ENCODE measurements at regions not wholly inside any gene's neighbourhood (a gene's known extent, or its start where the extent isn't known, plus 50 kb on each side); places are given as distances from the start of the nearest gene placed in this dataset.

DNA sequence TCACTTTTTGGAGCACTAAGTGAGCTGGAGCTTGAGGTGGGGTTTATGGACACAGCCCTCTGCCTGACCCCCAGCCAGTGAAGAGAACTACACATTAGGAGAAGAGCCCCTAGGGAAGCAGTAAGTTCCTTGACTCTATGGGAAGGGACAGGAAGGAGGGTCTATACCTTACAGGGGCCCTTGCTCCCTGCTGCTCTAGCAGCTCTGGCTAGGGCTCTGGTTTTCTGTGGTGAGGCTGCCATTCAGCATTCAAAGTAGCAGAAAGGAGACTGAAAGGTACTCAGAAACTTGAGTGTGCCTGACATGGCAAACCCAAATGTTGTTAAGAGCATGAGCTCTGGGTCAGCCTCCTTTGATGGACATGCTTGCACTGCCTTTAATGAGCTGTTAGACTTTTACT is 144.0 kb upstream of the KIT start:
- TF ChIP-seq, protein P1, sequence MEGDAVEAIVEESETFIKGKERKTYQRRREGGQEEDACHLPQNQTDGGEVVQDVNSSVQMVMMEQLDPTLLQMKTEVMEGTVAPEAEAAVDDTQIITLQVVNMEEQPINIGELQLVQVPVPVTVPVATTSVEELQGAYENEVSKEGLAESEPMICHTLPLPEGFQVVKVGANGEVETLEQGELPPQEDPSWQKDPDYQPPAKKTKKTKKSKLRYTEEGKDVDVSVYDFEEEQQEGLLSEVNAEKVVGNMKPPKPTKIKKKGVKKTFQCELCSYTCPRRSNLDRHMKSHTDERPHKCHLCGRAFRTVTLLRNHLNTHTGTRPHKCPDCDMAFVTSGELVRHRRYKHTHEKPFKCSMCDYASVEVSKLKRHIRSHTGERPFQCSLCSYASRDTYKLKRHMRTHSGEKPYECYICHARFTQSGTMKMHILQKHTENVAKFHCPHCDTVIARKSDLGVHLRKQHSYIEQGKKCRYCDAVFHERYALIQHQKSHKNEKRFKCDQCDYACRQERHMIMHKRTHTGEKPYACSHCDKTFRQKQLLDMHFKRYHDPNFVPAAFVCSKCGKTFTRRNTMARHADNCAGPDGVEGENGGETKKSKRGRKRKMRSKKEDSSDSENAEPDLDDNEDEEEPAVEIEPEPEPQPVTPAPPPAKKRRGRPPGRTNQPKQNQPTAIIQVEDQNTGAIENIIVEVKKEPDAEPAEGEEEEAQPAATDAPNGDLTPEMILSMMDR (IDR thresholded peaks at IDR 0.05): no peak
- no peaks in the 10 kb centered on the region for H3K27me3 ChIP-seq
- H3K27ac ChIP-seq: no peak overlapping the region
- no peaks in the 10 kb centered on the region for H3K36me3 ChIP-seq
- H3K4me3 ChIP-seq (ENCODE audit: low read depth in 1 of 2, low read length in 1 of 2): no peak overlapping the region
- H3K9me3 ChIP-seq: no peaks in the 10 kb centered on the region
- H3K4me1 ChIP-seq (ENCODE audit: control insufficient read depth in 1 of 2, insufficient read depth in 1 of 2, low read depth in 1 of 2, low read length in 1 of 2): no peaks in the 10 kb centered on the region

DNA sequence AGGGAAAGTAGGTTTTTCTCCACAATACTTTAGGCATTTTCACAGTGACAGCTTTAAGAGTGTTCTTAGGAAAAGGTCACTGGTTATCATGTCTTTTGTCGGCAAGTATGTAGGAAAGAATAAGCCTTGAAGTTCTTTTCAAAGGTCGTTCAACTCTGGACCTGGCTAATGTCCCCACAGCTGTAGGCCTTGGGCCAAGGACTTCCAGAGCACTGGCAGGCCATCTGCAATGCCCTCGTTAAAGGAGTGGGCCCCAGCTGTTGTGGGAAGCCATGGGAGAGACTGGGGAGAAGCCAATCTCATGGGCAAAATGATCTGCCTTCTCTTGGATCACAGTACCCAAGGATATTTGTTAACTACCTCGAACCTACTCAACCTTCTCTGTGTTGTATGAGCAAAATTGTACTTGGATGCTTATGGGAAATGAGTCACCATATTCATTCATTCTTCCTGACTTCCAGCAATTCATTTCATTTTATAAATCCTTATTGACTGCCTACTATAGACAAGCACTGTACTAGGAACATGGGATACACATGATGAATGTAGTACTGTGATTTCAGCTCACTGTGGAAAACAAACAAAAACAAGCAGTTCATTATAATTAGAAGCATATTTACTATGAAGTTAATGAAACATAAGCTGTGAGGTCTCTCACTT is 141.1 kb upstream of the KIT start:
- H3K27me3 ChIP-seq: no peaks in the 10 kb centered on the region
- TF ChIP-seq, protein P1 (IDR thresholded peaks at IDR 0.05): no peak

GRCh38 chr4:54517781-54518444 is 139.8 kb upstream of the KIT start:
- Histone ChIP-seq H3K27ac (no peak overlapping the region), H3K36me3 (no peaks in the 10 kb centered on the region), H3K9me3 (no peaks in the 10 kb centered on the region), H3K27me3 (no peaks in the 10 kb centered on the region), H3K4me1 (ENCODE audit: control insufficient read depth in 1 of 2, insufficient read depth in 1 of 2, low read depth in 1 of 2, low read length in 1 of 2) (no peaks in the 10 kb centered on the region), H3K4me3 (ENCODE audit: low read depth in 1 of 2, low read length in 1 of 2) (no peak overlapping the region)
- TF ChIP-seq, protein P1 (IDR thresholded peaks at IDR 0.05): no peak

More for the DNA sequence above, 141.1 kb upstream of the KIT start:
- Histone ChIP-seq H3K4me3 (ENCODE audit: low read depth in 1 of 2, low read length in 1 of 2) (no peak overlapping the region), H3K4me1 (ENCODE audit: control insufficient read depth in 1 of 2, insufficient read depth in 1 of 2, low read depth in 1 of 2, low read length in 1 of 2) (no peaks in the 10 kb centered on the region), H3K36me3 (no peaks in the 10 kb centered on the region), H3K27ac (no peak overlapping the region), H3K9me3 (no peaks in the 10 kb centered on the region)

DNA sequence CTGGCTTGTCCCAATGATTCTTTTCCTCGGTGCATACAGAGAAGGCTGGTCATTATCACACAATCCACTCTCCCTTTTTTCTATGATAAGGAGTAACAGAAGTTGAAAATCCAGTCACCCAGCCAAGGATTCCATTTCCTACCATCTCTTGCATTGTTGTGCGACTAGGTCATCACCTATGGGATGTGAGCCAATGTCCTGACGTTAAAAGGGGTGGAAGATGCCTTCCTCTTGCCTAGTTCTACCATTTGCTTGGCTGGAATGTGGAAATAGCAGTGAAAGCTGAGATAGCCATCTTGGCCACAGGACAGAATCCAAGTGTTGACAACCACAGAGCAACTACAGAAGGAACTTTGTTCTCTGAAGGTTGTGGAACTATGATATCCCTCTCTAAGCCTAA is 132.2 kb upstream of the KIT start:
- Histone ChIP-seq H3K9me3 (no peaks in the 10 kb centered on the region), H3K36me3 (no peaks in the 10 kb centered on the region), H3K27me3 (no peaks in the 10 kb centered on the region), H3K27ac (no peak overlapping the region), H3K4me3 (ENCODE audit: low read depth in 1 of 2, low read length in 1 of 2) (no peak overlapping the region), H3K4me1 (ENCODE audit: control insufficient read depth in 1 of 2, insufficient read depth in 1 of 2, low read depth in 1 of 2, low read length in 1 of 2) (no peaks in the 10 kb centered on the region)
- TF ChIP-seq, protein P1 (IDR thresholded peaks at IDR 0.05): no peak

DNA sequence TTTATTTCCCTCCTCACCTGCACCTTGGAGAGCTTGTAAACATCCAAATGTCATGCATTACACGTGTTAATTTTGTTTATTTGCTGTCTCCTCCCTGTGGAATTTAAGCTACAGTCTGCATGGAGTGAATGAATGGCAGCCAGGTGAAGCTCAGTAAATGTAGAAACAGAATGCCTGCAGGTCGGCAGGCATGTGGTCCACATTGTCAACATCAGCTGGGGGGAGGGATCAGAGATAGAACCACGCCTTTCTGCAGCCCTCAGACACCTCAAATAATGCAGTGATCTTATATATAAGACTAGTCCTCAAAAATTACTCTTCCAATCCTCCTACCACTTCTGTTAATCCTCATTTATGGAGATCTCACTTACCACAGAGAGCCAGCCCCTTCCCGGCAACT is 131.2 kb upstream of the KIT start:
- Histone ChIP-seq H3K4me1 (ENCODE audit: control insufficient read depth in 1 of 2, insufficient read depth in 1 of 2, low read depth in 1 of 2, low read length in 1 of 2) (no peaks in the 10 kb centered on the region), H3K4me3 (ENCODE audit: low read depth in 1 of 2, low read length in 1 of 2) (no peak overlapping the region), H3K27me3 (no peaks in the 10 kb centered on the region), H3K27ac (no peak overlapping the region), H3K36me3 (no peaks in the 10 kb centered on the region), H3K9me3 (no peaks in the 10 kb centered on the region)
- TF ChIP-seq, protein P1 (IDR thresholded peaks at IDR 0.05): no peak
